Daoy (cell line): ENCODE measurements at regions not wholly inside any gene's neighbourhood (a gene's known extent, or its start where the extent isn't known, plus 50 kb on each side); places are given as distances from the start of the nearest gene placed in this dataset.
"Not testable (repeated sequence)": the region's sequence is repeated elsewhere in the genome, so short reads cannot be mapped to it uniquely, and the experiment has no call there.

ENCODE experiments used
- DNase-seq: peaks from one replicate; pipeline ENCODE4 v3.0.0-alpha.2; 2015; ENCODE audit warnings: low read depth

GRCh38 chr22:33142282-33143055, 84.3 kb upstream of the SYN3 start:
- no peak for DNase-seq

DNA sequence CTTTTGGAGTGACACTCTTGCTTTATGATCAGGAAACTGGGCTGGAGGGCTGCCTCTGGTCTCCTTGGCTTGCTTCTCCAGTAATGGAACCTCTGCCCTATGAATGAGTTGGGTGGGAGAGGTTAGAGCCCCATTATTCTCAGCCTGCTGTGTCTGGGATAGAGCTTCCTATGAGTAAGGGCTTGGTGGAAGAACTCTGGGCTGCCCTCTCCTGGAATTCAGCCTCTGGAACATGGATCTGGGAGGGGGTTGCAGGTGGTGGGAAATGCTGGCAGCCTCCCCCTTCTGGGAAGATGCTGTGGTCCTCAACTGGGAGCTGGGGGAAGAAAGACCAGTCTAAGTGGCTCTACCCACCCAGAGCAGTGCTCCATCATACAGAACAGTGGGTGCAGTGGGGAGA, 81.8 kb upstream of the SYN3 start:
- no peak for DNase-seq

- not testable (repeated sequence) for DNase-seq
Measured at GRCh38 chr22:33138333-33138732, 80.2 kb upstream of the SYN3 start.

DNA sequence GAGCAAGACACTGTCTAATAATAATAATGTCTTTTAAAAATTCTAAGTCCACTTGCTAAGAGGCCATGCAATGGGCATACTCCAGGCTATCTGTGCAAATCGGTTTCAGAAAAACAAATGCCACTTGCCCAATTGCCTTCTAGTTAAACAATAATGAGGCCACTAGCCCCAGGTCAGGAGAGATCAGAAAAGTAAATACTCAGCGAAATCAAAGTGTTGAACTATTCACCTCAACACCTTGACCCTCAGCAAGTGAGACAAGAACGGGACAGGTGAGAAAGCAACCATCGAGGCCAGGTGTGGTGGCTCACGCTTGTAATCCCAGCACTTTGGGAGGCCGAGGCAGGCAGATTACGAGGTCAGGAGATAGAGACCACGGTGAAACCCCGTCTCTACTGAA, 72.3 kb upstream of the SYN3 start:
- DNase-seq, result no peak

- DNase-seq, result no peak
Measured at GRCh38 chr22:33129621-33130020, 71.4 kb upstream of the SYN3 start.

DNA sequence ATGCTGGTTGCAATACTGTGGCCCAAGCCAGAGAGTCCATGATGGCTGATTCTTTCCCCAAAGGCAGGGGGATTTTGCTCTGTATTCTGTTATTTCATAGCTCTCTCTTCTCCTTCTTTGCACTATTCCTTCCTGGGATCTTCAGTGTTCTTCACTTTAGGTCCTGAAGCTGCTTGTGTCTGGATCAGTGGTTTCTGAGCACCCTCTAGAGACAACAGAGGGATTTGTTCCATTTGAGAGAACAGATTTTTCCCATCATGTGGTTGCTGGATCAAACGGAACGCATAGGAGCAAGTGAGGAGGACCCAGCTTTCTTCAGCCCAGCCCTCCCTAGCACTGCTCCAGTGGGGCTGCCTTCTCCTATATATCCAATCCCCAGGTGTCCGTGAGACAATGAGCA, 68.7 kb upstream of the SYN3 start:
- DNase-seq, result peak; percentile 49

- no peak for DNase-seq
Measured at GRCh38 chr22:33124471-33124870, 66.3 kb upstream of the SYN3 start.

- not testable (repeated sequence) for DNase-seq
Measured at GRCh38 chr22:33122439-33122838, 64.3 kb upstream of the SYN3 start.

- DNase-seq, result no peak
Measured at GRCh38 chr22:33119044-33119443, 60.9 kb upstream of the SYN3 start.

GRCh38 chr22:33117821-33118220, 59.6 kb upstream of the SYN3 start:
- DNase-seq, result no peak

DNA sequence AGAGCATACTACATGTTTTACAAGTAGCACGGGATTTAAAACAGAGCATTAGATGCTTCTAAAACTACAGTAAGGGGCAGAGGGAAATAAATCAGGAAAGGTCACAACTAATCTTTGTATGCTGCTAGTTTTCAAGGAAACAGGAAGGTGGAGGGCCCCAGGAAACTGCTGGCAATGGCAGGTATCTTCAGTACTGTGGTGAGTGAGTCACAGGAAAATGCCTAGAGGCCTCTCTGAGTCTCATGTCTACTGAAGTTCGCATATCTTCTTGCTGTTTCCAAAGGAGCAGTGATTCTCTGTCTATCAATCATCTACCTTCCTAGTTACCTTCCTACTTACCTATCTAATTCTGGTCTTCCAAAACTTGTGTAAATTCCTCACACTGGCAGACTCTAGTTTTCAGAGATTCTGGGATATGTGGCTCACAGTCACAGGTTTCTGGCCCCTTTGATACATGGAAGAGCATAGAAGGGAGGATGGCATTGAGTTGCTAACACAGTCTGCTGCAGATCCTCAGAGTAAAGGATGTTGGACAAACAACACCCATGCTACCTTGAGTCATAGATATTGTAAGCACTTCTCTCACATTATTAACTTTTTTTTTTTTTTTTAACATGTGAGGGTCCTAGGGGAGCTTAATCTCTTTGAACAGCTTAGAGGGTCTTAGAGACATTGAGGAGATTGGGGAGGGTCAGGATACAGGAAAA, 58.8 kb upstream of the SYN3 start:
- DNase-seq, result peak; percentile 85

GRCh38 chr22:33114565-33114964, 56.4 kb upstream of the SYN3 start:
- DNase-seq, result peak; percentile 59

GRCh38 chr22:33112580-33112979, 54.4 kb upstream of the SYN3 start:
- no peak for DNase-seq

DNA sequence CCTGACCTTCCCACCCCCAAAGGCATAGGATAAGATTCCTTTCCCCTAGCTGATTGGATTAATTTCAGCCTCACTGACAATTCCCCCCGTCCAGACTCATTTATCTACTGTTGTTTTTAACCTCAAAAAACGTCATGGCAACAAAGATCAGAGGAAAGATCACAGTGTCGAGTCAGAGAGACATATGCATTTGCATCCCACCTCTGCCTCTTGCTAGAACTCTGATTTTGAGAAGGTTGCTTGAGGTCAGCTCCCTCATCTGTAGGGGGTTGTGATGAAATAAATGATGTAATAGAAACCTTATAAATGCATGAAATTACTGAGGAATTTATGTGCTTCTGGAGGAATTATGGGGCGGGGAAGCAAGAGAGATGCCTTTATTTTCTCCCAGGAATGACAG, 53.3 kb upstream of the SYN3 start:
- DNase-seq, result no peak

DNA sequence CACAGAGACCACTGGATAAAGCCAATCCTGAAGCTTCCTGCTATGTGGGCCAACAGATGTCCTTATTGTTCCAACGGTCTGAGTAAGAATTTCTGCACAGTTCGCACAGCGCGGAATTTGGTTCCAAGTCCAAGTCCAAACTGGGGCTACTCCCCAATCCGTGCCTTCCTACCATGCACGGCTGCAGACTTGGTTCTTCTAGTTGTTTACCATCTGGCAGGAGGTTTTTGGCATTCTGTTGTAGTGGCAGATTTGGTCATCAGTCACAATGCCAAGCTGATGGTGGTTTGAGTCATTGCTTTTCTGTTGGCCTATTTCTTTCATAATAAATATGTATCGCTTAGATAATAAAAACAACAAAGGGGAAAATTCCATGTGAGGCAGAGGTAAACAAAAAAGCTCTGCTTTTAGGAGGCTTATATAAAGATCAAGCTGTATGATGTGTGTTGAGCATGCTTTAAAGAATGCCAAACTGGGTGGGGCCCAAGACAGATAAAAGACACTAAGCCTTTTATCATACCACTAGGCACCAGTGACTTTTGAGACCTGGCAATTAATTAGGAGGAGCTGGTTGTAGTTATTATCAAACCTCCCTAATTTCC, 52.5 kb upstream of the SYN3 start:
- DNase-seq, result peak; percentile 49

DNA sequence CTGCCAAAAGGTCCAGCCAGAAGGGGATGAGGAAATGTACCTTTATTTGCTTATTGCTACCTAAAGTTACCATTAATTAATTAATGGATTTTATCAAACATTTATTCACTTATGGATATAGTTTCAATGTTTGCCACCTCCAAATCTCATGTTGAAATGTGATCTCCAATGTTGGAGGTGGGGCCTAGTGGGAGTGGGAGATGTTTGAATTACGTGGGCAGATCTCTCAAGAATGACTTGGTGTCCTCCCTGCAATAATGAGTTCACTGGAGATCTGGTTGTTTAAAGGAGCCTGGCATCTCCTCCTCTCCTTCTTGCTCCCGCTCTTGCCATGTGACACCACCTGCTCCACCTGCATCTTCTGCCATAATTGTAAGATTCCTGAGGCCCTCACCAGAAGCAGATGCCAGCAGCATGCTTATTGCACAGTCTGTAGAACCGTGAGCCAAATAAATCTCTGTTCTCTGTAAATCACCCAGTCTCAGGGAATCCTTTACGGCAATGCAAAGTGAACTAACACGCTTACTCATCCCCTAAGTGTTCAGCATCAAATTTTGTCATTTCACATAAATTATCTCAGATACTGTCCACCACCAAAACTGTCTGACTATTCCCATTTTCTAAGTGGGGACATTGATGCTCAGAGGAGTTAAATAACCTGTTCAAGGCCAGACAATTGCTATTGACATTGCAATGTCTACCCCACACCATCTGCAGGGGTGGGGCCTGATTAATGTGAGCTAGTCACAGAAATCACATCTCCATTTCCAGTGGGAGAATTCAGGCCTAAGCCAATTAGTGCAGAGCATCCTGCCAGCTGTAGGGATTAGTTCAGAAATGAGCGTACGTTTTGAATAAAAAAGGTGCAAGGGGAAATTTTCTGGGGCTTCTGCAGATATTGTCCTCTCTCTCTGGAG, 51.6 kb upstream of the SYN3 start:
- no peak for DNase-seq

DNA sequence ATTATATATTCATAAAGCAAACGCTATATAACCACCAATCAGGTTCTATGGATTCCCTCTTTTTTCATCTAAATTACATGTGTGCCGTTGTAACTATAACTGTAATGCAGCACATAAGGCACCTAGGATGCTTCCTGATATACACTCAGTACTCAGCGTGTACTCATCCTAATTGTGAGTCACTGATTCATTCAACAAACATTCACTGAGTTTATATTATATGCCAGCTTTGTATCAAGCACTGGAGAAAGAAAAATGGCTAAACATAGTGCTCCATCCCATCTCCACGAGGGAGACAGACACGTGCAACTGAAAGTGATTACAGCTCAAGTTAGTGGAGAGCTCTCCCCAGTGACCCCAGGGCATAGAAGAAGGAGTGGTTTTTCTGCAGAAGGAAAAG, 49.9 kb upstream of the SYN3 start:
- no peak for DNase-seq
